Brain pericyte (primary cell): ENCODE measurements at regions not wholly inside any gene's neighbourhood (a gene's known extent, or its start where the extent isn't known, plus 50 kb on each side); places are given as distances from the start of the nearest gene placed in this dataset.
"Not testable (repeated sequence)": the region's sequence is repeated elsewhere in the genome, so short reads cannot be mapped to it uniquely, and the experiment has no call there.

Source experiments
- DNase-seq: peaks from one replicate; pipeline ENCODE4 v3.0.0-alpha.2; 2012; ENCODE audit warnings: low read depth, low spot score

DNA sequence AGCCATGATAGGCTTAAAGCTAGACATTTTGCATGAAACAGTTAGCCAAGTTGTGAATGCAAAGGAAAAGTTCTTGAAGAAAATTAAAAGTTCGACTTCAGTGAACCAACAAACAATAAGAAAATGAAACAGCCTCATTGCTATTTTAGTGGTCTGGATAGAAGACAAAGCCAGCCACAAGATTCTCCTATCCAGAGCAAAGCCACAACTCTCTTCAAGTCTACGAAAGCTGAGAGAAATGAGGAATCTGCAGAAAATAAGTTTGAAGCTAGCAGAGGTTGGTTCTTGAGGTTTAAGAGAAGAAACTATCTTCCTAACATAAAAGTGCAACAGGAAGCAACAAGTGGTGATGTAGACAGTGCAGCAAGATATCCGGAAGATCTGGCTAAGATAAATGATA is 271.4 kb upstream of the GRM3 start:
- DNase-seq, result no peak

DNA sequence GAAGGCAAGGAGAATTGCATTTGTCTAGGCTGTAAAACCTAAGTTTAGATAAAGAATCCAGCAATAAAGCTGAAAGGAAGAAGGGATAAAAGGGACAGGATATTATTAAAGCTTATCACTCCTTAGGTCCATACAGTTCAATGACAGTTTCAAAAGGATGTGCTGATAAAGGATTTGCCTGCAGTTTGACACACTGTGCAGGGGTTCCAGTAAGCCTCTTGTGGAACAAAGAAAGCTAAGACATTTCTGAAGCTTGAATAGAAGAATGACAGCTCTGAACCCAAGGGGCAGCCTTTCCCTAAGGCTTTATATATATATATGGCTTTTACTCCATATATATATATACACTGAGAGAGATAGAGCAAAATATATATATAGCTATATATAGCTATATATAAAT is 276.8 kb upstream of the GRM3 start:
- no peak for DNase-seq

DNA sequence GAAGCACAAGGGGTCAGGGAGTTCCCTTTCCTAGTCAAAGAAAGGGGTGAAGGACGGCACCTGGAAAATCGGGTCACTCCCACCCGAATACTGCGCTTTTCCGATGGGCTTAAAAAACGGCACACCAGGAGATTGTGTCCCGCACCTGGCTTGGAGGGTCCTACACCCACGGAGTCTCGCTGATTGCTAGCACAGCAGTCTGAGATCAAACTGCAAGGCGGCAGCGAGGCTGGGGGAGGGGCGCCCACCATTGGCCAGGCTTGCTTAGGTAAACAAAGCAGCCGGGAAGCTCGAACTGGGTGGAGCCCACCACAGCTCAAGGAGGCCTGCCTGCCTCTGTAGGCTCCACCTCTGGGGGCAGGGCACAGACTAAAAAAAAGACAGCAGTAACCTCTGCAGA is 303.3 kb upstream of the GRM3 start:
- not testable (repeated sequence) for DNase-seq

DNA sequence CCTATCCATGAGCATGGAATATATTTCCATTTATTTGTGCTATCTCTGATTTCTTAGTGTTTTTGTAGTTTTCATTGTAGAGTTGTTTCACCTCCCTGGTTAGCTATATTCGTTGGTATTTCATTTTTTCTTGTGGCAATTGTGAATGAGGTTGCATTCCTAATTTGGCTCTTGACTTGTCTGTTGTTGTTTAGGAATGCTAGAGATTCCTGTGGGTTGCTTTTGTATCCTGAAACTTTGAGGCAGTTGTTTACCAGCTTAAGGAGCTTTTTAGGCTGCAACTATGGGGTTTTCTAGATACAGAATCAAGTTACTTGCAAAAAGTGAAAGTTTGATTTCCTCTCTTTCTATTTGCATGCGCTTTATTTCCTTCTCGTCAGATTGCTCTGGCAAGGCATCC is 304.7 kb upstream of the GRM3 start:
- DNase-seq, result no peak

DNA sequence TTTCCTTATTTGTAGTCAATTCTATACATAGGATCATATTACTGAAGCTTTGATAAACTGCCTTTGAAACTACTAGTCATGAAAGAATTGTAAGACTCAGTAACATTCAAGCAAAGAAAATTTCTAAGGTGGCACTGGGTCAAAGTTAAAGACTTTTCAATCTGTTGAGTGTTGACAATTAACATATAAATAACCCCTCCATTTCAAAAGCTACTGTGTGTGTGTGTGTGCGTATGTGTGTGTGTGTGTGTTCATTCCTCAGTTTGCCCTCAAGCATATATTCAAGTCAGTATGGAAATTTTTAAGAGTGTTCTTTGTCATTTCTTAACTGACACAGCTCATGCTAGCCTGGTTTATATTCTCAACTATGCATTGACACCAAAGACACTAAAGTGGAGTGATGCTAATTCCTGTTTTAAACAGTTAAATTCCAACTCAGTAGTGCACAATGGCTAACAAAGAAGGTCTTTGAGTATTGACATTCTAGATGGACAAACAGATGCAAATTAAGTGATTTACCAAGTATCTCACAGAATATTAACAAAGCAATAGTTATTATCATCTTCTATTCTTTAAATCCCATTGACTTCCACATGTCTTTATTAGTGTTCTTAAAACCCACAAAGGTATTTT is 314.8 kb upstream of the GRM3 start:
- no peak for DNase-seq

DNA sequence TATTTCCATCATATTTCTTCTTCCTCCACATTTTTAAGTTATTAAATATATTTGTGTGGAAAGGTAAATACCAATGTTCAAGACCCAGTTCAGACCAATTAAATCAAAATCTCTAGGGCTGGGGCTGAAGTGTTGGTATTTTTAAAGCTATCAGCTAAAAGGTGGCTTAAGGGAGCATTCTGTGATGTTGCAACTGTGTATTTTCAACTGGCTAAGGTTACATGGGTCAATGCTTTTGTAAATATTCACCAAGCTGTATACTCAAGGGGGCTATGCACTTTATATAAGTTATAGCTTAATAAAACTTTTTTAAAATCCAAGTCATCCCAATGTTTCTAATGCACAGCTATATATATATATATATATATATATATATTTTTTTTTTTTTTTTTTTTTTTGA is 316.9 kb upstream of the GRM3 start:
- DNase-seq, result no peak

DNA sequence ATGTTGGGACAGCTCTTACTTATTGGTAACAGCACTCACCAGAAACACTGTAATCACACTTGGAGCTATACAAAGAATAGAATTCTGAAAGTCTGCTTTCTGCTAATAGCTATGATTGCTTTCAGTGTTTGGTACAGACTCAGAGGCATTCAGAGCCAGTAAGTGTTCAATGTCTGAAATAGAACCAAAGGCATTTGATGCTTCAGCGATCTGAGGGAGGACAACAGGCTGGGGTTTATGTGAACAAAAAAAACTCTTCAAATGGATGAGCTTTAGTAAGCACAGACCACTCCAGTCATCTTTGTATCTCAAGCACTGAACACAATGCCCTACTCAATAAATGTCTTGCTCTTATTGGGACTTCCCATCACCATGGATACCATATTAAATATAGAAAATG is 322.8 kb upstream of the GRM3 start:
- no peak for DNase-seq

DNA sequence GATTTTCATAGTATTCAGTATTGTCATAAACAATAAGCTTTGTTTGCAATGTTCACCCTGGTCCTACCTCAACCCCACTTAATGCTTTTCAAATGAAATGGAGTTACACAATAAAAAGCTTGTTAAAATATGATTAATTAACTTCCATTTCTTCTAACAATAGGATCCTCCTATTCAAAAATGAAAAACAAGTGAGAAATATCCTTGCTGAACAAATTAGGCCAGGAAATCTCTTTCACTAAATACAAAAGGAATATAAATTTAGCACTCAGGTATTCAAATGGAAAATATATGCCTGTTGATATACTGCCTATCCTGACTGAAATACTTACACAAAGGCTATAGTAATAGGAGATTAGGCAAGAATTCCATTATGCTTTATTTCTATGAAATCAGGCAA is 323.4 kb upstream of the GRM3 start:
- no peak for DNase-seq

DNA sequence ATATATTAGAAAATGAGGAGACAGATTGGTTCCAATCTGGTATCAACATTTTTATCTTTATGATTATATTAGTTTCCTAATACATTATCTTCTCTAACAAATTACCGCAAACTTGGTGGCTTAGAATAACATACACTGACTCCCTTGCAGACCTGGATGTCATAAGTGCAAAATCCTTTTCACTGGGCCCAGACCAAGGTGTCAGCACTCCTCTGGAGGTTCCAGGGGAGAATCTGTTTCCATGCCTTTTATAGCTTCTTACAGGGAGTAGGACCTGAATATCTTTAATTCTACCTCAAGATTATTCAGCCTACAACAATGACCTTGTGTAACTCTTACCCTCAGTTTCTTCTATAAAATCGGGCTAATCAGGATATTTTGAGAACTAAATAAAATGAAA is 329.9 kb upstream of the GRM3 start:
- no peak for DNase-seq

DNA sequence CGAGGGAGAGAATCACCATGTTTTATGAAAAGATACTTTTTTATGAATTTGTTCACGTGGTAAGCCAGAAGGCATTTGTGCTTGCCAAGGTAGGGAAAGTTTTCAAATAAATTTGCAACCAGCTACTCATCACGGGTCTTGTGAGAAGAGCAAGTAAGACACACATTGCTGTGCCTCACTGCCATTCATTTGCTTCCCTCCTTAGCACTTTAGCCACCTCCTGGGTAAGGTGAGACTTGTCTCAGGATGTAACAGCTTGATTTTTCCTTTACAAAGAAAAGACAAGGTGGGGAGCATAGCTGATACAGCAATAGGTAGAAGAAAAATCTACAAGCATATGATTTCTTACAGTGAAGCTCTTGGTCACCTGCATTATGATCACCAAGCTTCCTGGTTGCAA is 342.4 kb upstream of the GRM3 start:
- no peak for DNase-seq

DNA sequence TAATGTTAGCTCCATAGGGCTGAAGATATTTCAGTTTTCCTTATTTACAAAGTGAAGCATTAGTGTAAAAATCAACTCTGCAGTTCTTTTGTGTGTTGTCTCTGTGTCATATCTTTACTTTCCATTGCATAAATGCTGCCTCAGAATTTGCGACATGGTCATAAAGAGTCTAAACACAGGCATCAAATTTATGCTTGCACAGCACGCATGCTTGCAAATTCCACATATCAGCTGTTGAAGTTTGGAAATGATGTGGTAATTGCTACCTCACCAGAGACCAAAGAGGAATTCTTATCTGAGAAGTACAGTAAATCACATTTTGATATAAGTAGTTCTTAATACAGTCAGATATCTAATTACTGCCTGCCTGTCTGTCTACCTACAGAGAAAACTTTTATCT is 348.2 kb upstream of the GRM3 start:
- DNase-seq, result no peak

DNA sequence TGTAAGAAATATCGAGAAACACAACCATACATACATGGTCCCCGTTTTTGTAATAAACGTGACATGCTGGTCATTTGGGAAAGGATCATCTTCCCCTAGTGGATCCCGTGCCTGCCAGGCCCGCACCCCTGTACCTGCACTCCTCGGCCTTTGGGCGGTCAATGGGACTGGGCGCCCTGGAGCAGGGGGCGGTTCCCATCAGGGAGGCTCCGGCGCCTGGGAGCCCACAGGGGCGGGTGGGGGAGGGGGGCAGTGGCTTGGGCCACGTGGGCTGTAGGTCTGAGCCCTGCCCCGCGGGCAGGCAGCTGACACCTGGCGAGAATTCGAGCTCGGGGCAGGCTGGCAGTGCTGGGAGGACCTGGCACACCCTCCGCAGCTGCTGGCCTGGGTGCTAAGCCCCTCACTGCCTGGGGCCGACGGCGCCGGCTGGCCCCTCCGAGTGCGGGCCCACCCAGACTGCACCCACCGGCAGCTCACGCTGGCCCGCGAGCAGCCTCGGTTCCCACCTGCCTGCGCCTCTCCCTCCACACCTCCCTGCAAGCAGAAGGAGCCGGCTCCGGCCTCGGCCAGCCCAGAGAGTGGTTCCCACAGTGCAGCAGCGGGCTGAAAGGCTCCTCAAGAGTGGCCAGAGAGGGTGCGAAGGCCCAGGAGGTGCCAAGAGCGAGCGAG is 361.6 kb upstream of the GRM3 start:
- DNase-seq, result no peak

DNA sequence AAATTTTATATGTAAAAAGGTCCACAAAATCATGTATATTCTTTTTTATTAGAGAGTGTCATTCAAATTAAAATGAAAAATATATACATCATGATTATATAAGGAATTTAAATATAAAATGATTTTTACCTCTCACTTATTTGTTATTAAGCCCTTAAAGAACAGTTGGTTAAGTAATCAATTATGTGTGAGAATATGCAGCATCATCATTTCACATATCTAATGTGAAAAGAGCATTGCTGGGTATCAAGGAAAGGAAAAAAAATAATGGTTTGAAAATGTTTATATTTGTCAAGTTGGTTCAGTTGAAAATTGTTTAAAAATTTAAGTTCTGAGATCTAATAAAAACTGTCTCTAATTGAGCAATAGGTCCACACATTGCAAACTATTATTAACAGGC is 363.6 kb upstream of the GRM3 start:
- DNase-seq, result no peak

DNA sequence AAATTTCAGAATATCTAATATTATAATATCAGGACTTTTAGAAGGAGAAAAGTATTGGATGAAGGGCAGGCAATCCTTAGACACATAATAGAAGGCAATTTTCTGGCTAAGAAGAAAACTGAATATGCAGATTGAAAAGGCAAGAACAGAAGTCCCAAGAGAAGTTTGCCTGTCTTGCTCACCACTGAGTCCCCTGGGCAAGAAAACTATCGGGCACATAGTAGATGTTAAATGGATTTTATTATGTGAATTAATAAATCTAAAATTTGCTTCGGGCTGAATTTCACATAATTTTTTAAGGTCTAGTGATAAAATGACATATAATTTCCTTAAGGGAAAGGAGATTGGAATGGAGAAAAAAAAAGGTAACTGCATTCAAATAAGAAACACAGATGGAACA is 380.9 kb upstream of the GRM3 start:
- DNase-seq, result no peak

DNA sequence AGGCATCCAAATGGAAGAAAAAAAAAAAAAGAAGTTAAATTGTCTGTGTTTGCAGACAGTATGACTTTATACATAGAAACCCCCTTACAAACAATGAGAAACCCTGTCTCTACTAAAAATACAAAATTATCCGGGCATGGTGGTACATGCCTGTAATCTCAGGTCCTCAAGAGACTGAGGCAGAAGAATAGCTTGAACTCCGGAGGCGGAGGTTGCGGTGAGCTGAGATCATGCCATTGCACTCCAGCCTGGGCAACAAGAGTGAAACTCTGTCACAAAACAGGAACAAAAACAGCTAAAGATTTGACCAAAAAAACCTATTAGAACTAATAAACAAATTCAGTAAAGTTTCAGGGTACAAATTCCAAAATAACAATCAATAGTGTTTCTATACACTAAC is 385.8 kb upstream of the GRM3 start:
- DNase-seq, result no peak

DNA sequence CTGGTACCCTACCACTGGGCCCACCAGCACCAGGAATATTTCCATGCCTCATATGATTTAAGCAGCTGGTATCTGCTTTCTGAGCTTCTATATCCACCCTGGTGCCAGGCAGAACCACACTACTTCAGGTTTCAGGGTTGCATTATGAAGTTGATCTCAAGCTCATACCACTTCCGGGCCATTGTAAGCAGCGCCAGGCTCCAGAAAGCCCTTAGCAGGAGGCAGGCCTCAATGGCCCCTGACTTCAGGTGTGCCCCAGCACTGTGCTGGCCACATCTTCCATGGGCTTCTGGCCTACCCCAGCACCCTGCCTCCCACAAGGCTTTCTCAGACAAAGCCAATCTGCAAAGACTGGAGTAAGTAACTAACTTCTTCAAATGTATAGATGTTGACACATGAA is 391.3 kb upstream of the GRM3 start:
- DNase-seq, result no peak

DNA sequence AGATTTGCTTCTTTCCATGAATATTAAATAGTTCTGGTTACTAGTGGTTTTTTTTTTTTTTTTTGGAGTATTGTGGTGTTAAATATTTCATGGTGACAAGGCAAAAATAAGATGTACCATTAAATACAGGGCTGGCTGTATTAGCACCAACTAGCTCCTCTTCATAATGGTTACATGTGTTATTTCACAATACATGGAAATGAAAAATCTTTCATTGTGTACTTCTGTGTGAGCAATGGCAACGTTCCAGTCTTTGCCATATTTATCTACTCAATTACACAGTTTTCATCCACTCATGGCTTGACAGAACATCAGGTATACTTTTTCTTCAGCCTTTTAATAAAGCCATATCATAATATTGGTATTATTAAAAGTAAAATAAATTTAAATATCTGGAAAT is 394.7 kb upstream of the GRM3 start:
- no peak for DNase-seq

DNA sequence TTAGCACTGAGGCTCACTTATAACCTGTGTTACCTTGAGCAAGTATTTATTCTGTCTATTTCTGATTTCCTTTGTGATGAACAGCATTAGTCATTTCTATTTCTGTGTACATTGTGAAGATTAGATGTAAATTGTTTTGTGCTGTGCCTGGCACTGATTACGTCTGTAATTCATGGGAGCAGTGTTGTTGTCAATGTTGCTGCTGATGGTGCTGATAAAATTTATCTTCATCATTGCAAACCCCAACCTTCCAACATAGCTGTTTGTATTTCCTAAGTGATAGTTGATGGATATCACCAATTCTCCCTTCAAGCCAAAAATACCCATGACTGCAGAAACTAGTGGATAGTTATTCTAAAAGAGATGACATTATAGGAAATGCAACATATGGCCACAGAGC is 400.5 kb upstream of the GRM3 start:
- no peak for DNase-seq

DNA sequence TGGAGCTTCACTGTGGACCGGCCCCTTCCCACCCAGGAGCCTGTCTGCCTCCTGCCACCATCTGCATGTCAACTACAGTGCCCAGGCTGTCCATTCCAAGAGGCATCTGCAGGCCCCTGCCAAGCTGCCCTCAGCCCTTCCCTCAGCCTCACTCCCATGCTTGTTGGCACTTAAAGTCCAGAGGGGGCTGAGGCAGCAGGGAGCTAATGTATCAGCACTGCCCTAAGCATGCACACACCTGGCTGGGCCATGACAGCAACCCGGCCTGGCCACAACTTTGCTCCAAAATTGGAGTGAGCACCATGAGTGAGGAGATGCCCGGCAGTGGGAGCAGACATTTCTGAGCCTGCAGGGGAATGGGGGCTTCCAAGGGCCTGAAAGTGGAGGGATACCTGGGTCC is 417.5 kb upstream of the GRM3 start:
- no peak for DNase-seq

DNA sequence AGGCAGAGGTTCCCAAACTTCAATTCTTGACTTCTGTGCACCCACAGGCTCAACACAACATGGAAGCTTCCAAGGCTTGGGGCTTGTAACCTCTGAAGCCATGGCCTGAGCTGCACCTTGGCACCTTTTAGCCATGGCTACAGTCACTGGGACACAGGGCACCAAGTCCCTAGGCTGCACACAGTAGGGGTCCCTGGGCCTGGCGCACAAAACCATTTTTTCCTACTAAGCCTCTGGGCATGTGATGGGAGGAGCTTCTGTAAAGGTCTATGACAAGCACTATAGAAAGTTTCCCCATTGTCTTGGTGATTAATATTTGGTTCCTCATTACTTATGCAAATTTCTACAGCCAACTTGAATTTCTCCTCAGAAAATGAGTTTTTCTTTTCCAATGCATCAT is 420.9 kb upstream of the GRM3 start:
- DNase-seq, result no peak

DNA sequence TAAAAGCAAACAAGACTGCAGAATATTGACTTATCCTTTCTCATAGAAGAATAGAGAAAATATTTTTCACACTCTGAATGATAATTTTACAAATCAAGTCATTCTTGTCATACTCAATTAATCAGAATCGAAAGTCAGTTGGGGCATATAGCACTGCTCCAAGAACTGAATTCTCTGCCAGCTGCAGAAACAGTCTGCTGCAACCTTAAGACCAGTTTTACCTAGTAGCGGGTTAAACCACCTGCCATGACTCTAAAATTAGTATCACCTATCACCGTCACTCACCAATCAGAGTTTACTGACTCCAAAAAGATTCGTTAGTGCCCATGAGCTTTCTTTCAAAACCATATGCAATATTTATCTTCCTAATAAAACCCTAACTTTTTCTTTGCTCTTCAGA is 429.0 kb upstream of the GRM3 start:
- no peak for DNase-seq

DNA sequence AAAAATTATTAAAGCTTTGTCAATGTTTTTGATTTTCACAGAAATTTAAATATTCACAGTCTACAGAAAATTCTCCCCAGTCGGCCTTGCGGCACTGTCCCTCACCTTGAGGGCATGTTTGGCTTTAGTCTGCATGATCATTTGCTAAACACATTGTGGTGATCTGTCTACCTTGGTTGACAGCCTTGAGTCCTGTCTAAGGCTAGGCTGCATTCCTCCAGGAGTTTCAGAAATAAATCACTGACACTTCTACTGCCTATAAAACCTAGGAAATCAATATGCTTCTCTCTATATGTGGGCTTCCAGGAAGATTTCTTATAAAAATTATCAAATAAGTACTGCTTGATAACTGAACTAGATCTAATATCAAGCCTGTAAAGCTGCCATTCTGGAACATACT is 430.7 kb upstream of the GRM3 start:
- DNase-seq, result no peak

DNA sequence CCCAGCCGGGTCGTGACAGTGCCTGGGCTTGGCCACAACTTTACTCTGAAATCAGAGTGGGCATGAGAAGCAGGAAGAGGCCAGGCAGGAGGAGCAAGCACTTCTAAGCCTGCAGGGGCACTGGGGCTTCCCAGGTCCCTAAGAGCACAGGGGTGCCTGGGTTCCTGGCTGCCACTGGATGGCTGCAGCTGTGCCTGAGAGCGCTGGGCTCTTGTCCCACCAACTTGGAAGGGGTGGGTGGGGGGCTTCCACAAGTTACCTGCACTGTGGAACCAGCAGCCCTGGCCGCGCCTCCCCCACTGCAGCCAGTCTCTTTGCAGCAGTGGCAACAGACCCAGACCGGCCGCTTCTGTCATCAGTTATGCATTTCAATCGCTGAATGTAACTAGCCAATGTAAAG is 434.7 kb upstream of the GRM3 start:
- DNase-seq, result no peak

DNA sequence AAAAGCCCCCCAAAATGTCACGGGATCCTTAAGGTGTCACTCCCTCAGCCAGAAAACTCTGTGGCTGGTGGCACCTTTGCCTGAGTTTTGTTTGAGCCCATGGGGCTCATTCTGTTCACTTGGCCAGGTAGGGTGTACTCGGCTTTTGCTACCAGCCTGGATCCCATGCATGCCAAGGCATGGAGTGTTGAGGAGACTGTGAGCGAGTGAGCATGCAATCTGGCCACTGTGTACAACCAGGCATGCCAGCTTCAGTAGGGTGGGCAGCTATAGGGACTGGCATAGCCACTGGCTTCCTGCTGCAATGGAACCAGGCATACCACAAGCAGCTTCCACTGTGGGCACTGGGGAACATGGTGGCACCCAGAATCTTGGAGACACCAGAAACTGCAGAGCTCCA is 436.0 kb upstream of the GRM3 start:
- DNase-seq, result no peak
